ENCODE measurements at regions not wholly inside any gene's neighbourhood (a gene's known extent, or its start where the extent isn't known, plus 50 kb on each side); places are given as distances from the start of the nearest gene placed in this dataset.
"Not testable (repeated sequence)": the region's sequence is repeated elsewhere in the genome, so short reads cannot be mapped to it uniquely, and the experiment has no call there.

- no peaks in the 10 kb centered on the region for H3K9me3 ChIP-seq (ENCODE audit: severe bottlenecking)
- no peak for DNase-seq
- H3K27me3 ChIP-seq (ENCODE audit: insufficient read depth, low read depth, severe bottlenecking) = no peaks in the 10 kb centered on the region
- H3K36me3 ChIP-seq = no peaks in the 10 kb centered on the region
- no peak overlapping the region for H3K27ac ChIP-seq
- no peak overlapping the region for H3K4me3 ChIP-seq (ENCODE audit: low read depth, low read length)
- TF ChIP-seq CTCF (IDR thresholded peaks at IDR 0.05; ENCODE audit: low read depth, low read length) = no peak
Observed at GRCh38 chr9:33728613-33729012, 66.7 kb upstream of the PRSS3 start.

GRCh38 chr9:33731142-33731541, 64.2 kb upstream of the PRSS3 start:
- Histone ChIP-seq H3K4me3 (ENCODE audit: low read depth, low read length) (no peak overlapping the region), H3K27me3 (ENCODE audit: insufficient read depth, low read depth, severe bottlenecking) (no peaks in the 10 kb centered on the region), H3K27ac (no peak overlapping the region), H3K9me3 (ENCODE audit: severe bottlenecking) (no peaks in the 10 kb centered on the region), H3K36me3 (no peaks in the 10 kb centered on the region)
- TF ChIP-seq CTCF (IDR thresholded peaks at IDR 0.05; ENCODE audit: low read depth, low read length) = no peak
- no peak for DNase-seq

GRCh38 chr9:33731625-33732024, 63.7 kb upstream of the PRSS3 start:
- Histone ChIP-seq H3K4me3 (ENCODE audit: low read depth, low read length) (no peak overlapping the region), H3K27me3 (ENCODE audit: insufficient read depth, low read depth, severe bottlenecking) (no peaks in the 10 kb centered on the region), H3K9me3 (ENCODE audit: severe bottlenecking) (no peaks in the 10 kb centered on the region), H3K36me3 (no peaks in the 10 kb centered on the region), H3K27ac (no peak overlapping the region)
- DNase-seq = no peak
- TF ChIP-seq CTCF (IDR thresholded peaks at IDR 0.05; ENCODE audit: low read depth, low read length) = no peak

GRCh38 chr9:33734247-33734940, 61.0 kb upstream of the PRSS3 start:
- H3K27ac ChIP-seq; DNase-seq; H3K9me3 ChIP-seq (ENCODE audit: severe bottlenecking); H3K4me3 ChIP-seq (ENCODE audit: low read depth, low read length); H3K36me3 ChIP-seq; H3K27me3 ChIP-seq (ENCODE audit: insufficient read depth, low read depth, severe bottlenecking): not testable (repeated sequence)

- not testable (repeated sequence) for H3K27ac ChIP-seq; H3K36me3 ChIP-seq; H3K27me3 ChIP-seq (ENCODE audit: insufficient read depth, low read depth, severe bottlenecking); H3K4me3 ChIP-seq (ENCODE audit: low read depth, low read length); H3K9me3 ChIP-seq (ENCODE audit: severe bottlenecking); DNase-seq
Observed at GRCh38 chr9:33734941-33735835, 60.2 kb upstream of the PRSS3 start.

GRCh38 chr9:33737811-33738606, 57.4 kb upstream of the PRSS3 start:
- Histone ChIP-seq H3K4me3 (ENCODE audit: low read depth, low read length) (no peak overlapping the region), H3K27me3 (ENCODE audit: insufficient read depth, low read depth, severe bottlenecking) (no peaks in the 10 kb centered on the region), H3K36me3 (no peaks in the 10 kb centered on the region), H3K27ac (no peak overlapping the region), H3K9me3 (ENCODE audit: severe bottlenecking) (no peaks in the 10 kb centered on the region)
- peak; percentile 72 for DNase-seq
- peak; percentile 85 for TF ChIP-seq CTCF (IDR thresholded peaks at IDR 0.05; ENCODE audit: low read depth, low read length)
